ENCODE measurements at regions not wholly inside any gene's neighbourhood (a gene's known extent, or its start where the extent isn't known, plus 50 kb on each side); places are given as distances from the start of the nearest gene placed in this dataset.

DNA sequence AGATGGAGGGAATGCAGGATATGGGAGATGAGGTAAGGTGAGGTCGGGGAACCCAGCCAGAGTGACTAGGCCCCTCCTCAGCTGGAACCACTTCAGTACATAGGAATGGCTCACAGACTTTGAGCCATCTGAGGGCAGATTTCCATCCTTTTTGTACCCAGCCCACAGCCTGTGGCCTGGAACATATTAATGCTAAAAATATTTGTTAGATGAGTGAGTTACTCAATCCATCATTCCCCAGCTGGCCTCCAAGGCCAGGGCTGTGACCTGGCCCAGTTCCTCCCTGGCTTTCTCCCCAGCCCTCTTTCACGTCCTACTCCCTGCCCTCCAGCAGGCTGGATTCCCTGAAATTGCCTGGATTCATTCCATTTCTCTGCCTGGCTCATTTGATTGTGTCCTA is 57.2 kb upstream of the PRDM11 start:
- TF ChIP-seq, protein P1, sequence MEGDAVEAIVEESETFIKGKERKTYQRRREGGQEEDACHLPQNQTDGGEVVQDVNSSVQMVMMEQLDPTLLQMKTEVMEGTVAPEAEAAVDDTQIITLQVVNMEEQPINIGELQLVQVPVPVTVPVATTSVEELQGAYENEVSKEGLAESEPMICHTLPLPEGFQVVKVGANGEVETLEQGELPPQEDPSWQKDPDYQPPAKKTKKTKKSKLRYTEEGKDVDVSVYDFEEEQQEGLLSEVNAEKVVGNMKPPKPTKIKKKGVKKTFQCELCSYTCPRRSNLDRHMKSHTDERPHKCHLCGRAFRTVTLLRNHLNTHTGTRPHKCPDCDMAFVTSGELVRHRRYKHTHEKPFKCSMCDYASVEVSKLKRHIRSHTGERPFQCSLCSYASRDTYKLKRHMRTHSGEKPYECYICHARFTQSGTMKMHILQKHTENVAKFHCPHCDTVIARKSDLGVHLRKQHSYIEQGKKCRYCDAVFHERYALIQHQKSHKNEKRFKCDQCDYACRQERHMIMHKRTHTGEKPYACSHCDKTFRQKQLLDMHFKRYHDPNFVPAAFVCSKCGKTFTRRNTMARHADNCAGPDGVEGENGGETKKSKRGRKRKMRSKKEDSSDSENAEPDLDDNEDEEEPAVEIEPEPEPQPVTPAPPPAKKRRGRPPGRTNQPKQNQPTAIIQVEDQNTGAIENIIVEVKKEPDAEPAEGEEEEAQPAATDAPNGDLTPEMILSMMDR (IDR thresholded peaks at IDR 0.05 in 4 of 5, conservative IDR thresholded peaks at IDR 0.05 in 1 of 5): no peak
- TF ChIP-seq POLR2A (IDR thresholded peaks at IDR 0.05): no peak
